C4-2B (cell line): ENCODE measurements at regions not wholly inside any gene's neighbourhood (a gene's known extent, or its start where the extent isn't known, plus 50 kb on each side); places are given as distances from the start of the nearest gene placed in this dataset.

Source experiments
- CTCF ChIP-seq: fragments of 450-650 bp; conservative IDR thresholded peaks from 2 replicates; pipeline ENCODE4 v1.5.1; 2017; ENCODE audit warnings: mild to moderate bottlenecking
- ZFX ChIP-seq: fragments of 450-650 bp; IDR thresholded peaks from 2 replicates; pipeline ENCODE4 v1.6.1; 2017

GRCh38 chr3:67897351-67898336, 243.2 kb upstream of the SUCLG2 start:
- TF ChIP-seq CTCF (no peak), ZFX (no peak)
